ENCODE measurements at regions not wholly inside any gene's neighbourhood (a gene's known extent, or its start where the extent isn't known, plus 50 kb on each side); places are given as distances from the start of the nearest gene placed in this dataset.

- no peak overlapping the region for H3K4me3 ChIP-seq (ENCODE audit: low read depth, low read length)
- no peak for TF ChIP-seq CTCF (conservative IDR thresholded peaks at IDR 0.05; ENCODE audit: low read depth, low read length)
- no peak for DNase-seq (ENCODE audit: low read depth)
Observed at GRCh38 chr2:18402831-18403230, 157.6 kb downstream of the RDH14 start.

- no peak for TF ChIP-seq CTCF (conservative IDR thresholded peaks at IDR 0.05; ENCODE audit: low read depth, low read length)
- no peak for DNase-seq (ENCODE audit: low read depth)
- H3K4me3 ChIP-seq (ENCODE audit: low read depth, low read length): no peak overlapping the region
Observed at GRCh38 chr2:18401471-18401870, 159.0 kb downstream of the RDH14 start.

GRCh38 chr2:18399601-18400000, 160.9 kb downstream of the RDH14 start:
- no peak for DNase-seq (ENCODE audit: low read depth)
- H3K4me3 ChIP-seq (ENCODE audit: low read depth, low read length): no peak overlapping the region
- TF ChIP-seq CTCF (conservative IDR thresholded peaks at IDR 0.05; ENCODE audit: low read depth, low read length): no peak

- no peak for TF ChIP-seq CTCF (conservative IDR thresholded peaks at IDR 0.05; ENCODE audit: low read depth, low read length)
- no peak overlapping the region for H3K4me3 ChIP-seq (ENCODE audit: low read depth, low read length)
- peak; percentile 61 for DNase-seq (ENCODE audit: low read depth)
Observed at GRCh38 chr2:18398833-18399232, 161.6 kb downstream of the RDH14 start.

GRCh38 chr2:18396329-18397010, 164.0 kb downstream of the RDH14 start:
- H3K4me3 ChIP-seq (ENCODE audit: low read depth, low read length): no peak overlapping the region
- no peak for DNase-seq (ENCODE audit: low read depth)
- TF ChIP-seq CTCF (conservative IDR thresholded peaks at IDR 0.05; ENCODE audit: low read depth, low read length): no peak

GRCh38 chr2:18395555-18395954, 164.9 kb downstream of the RDH14 start:
- DNase-seq (ENCODE audit: low read depth): no peak
- no peak overlapping the region for H3K4me3 ChIP-seq (ENCODE audit: low read depth, low read length)
- no peak for TF ChIP-seq CTCF (conservative IDR thresholded peaks at IDR 0.05; ENCODE audit: low read depth, low read length)

Data from choroid plexus epithelial cell (primary cell).